ENCODE measurements at regions not wholly inside any gene's neighbourhood (a gene's known extent, or its start where the extent isn't known, plus 50 kb on each side); places are given as distances from the start of the nearest gene placed in this dataset.

GRCh38 chr7:153472516-153472915 is 579.7 kb upstream of the DPP6 start:
- no peak for DNase-seq

DNA sequence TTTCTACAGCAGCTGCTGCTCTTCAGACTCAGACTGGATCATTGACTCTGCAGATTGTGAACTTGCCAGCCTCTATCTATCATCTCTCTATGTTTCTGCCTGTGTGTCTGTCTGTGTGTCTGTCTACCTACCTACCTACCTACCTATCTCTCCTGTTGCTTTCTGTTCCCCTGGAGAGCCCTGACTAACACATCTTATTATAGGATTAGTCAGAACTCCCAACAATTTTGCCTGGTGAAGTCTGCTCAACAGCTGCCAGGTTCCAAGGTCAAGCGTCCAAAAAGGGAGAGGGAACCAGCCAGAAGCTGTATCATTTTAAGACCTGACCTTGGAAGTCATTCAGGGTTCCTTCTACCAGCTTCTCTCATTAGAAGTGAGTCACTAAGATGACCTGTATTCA is 579.0 kb upstream of the DPP6 start:
- no peak for DNase-seq

- DNase-seq: no peak
Measured at GRCh38 chr7:153475239-153475638, 577.0 kb upstream of the DPP6 start.

DNA sequence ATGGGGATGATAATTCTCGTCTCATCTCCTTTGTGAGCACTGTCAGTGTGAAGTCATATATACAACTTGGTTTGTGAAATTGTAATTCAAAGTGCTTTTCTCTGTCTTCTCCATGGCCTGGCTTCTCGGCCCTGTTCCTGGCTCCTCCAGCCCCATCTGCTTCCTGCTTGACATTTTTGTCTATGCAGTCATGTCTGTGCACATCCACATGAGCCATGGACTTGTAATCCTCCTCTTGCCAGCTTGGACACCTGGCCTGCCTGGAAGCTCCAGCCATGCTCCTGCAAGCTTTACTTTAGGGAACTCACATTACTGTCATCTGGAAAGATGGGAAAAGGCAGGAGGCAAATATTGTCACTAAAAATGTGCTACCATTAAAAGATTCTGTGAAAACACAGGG is 576.0 kb upstream of the DPP6 start:
- no peak for DNase-seq

DNA sequence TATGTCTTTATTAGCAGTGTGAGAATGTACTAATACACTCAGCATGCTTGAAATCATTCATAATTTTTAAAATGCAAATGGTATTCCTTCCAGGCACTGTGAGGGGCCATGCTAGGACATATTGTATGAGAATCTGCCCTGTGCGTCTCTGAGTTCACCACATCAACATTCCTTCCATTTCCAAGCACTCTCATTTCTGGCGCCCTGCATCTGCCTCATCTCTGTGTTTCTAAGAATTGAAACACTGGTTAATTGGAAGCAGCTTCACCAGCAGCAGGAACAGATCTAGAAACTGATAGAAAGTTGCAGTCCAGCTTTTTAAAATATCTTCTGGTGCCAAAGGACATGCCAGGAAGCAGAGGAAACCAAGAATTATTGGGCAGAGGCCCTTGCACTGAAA is 555.9 kb upstream of the DPP6 start:
- DNase-seq: no peak

DNA sequence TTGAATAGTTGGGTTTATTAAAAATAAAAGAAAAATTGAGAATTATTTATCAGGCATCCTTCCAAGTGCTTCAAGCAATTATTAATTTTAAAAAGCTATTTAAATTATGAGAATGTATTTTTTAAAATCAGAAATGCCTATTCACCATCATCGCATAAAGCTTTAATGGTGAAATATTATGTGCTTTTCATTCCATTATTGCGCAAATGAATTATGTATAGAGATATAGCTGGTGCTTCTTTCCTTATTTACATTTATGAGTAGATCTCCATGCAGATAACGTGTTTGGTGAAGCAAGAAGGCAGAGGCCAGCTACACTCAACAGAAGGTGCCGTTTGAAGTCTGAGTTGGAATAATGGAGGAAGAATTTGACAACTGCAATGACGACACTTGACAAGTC is 549.1 kb upstream of the DPP6 start:
- no peak for DNase-seq

DNA sequence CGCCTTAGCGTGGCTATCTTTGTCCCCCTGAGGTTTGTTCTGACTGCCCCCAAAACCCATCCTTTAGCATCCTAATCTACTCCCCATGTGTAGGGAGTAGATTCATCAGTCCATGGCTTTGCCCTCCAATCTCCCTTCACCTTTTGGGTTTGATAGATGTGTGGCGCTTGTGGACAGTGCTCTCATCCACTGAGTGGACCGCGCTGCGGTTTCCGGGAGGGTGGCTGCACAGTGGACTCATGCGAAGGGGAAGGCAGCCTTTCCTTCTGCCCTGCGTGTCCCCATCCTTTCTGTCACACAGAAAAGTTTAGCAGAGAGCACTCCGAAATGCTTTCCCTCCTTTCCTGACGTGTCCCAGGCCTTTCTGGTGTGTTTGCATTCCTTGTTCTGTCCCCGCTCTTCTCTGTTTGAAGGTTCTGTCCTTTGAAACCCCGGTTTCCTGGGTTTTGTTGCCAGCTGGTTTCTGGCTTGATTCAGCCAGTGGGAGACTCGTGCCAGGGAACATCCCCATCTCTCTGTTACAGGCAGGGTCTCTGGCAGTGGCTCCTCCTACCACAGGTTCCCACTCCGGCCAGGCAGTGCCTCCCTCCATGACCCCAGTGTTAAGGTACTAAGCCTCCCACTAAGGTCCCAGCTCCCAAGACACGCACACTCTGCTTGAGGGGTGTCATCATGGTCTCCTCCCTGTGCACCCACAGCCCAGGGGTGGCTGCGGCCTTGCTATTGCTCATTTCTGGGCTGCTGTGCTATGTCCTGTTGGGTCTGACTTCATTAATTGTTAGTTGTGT is 547.7 kb upstream of the DPP6 start:
- DNase-seq: no peak

GRCh38 chr7:153507885-153508284 is 544.3 kb upstream of the DPP6 start:
- no peak for DNase-seq

DNA sequence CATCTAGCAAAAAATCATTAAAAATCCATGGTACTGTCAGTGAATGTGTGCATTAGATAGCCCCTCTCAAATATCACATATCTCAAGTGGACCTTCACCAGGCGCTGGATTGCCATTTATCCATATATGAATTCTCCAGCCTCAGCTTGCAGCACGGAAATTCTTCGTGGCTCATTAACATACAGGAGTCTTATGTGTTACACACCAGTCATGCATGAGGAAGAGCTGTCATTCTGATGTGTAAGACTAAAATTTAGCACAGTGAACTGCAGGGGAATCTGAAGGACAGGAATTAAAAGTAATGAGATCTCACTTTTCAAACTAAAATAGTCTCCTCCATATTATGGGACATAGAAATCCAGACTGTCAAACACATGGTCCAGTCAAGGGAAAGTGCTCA is 542.4 kb upstream of the DPP6 start:
- no peak for DNase-seq

DNA sequence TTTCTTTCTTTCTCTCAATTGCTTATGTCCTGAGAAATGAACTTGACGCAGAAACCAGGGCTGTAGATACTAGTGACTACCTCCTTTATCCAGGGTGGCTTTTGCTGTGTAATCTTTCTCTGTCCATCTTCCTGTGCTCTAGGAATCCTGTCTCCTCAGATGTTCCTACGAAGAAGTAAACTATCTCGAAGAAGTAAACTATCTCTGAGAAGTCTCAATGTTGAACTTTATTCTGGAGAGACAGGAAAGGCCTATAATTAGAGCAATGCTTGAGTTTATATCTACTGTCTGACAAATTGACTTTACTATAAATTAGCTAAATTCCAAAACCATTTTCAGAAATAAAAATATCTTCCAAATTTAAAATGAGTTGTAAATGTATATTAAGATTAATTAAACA is 541.5 kb upstream of the DPP6 start:
- DNase-seq: no peak

DNA sequence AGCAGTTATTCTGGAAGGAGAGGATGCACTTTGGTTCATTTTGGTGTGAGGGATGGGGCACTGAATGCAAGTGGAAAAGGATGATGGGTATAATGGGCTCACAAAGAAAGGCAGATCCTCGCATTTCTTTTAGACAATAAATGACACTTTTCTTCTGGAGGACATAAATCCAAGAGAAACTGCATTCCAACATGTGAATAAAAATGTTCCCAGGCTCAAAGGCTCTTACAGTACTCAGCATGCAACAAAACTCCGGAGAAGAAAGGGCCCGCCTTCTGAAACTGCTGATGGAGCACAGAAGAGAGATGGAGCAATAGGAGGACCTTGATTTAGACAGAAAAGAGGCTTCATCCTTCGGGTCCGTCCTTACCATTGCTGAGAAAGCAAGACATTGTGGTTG is 538.2 kb upstream of the DPP6 start:
- DNase-seq: no peak

DNA sequence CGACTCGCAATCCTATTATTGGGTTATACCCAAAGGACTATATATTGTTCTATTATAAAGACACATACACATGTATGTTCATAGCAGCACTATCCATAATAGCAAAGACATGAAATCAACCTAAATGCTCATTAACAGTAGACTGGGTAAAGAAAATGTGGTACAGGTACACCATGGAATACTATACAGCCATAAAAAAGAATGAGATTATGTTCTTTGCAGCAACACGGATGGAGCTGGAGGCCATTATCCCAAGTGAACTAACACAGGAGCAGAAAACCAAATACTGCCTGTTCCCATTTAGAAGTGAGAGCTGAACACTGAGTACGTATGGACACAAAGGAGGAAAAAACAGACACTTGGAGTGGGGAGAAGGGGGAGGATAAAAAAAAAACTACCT is 536.8 kb upstream of the DPP6 start:
- DNase-seq: no peak

DNA sequence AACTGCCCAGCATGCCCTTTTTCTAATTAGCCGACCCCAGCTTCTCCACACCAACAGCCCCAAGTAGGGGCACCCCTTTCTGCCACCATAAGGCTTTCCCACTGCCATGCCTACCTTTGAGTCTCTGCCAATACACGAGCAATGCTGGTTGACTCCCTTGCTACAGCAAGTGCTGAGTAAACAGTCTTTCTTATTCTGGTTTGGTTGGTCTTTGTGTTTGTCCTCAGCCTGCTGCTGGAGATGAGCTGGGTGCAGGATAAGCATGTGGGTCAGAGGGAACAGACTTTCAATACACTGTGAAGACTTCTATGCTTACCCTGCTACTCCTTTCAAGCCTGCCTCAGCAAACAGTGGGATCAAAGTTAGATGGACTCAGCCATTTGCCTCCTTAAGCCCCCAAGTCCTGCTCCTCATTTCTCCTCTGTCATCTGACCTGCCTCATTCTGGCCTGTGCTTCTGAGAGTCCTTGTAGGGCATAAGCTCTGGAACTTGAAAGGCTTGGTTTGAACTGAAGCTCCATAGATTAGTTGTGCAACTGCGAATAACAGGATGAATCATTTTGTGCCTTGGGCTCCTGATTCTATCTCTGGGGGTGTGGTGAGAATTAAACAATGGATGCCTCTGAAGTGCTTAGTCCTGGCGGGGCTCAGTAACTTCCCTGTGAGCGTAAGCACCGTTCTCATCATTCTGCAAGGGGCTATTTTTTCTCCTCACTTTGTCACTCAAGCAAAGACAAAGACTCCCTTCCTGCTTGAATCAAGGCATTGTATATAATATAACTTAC is 533.8 kb upstream of the DPP6 start:
- DNase-seq: no peak

- DNase-seq: no peak
Measured at GRCh38 chr7:153521370-153521769, 530.8 kb upstream of the DPP6 start.

GRCh38 chr7:153522261-153522660 is 529.9 kb upstream of the DPP6 start:
- DNase-seq: no peak

DNA sequence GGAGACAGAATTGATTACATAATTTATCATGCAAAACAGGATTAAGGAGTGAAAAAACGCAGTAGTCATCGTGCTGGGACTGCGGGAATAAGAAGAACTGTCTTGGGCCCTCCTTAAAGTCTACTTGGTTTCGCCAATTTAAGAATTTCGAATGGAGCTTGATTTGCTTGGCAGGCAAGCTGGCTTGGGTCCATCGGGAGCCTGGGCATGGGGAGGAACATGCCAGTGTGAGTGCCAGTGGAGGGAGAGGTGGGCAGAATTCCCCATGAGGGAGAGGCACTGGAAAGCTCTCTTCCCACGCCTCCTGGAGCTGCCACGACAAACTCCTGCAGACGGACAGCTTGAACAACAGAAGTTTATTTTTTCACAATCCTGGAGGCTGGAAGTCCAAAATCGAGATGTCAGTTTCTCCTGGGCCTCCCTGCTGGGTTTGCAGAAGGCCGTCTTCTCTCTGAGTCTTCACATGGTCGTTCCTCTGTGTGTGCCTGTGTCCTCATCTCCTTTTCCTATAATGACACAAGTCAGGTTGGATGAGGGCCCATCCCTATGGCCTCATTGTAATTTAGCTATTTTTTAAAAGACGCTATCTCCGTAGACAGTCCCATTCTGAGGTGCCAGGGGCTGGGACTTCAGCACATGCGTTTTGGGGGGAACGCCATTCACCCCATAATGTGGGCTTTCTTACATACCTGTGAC is 528.7 kb upstream of the DPP6 start:
- DNase-seq: no peak

DNA sequence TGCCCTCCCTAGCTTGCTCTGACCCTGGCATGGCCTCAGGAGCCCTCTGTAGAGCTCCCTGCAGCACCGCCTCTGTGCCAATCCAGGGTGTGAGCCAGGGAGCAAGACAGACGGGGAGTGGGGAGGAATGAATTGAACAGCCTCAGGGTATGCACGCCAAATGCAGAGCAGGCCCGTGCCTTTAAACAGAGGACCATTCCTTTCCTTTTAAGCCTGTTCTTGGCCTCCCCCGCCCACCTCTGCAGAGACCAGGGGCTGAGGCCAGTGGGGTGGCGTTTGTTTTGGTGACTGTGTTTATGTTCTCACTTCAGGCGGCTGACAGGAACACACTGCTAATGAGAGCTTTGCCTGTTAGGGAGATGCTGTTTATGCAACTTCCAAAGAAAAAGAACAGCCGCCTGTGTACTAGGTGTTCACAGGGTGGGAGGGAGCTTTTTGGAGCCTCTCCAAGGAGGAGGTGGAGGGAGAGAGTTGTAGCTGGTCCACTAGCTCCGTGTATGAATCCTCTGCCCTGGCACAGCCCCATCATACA is 528.1 kb upstream of the DPP6 start:
- no peak for DNase-seq

DNA sequence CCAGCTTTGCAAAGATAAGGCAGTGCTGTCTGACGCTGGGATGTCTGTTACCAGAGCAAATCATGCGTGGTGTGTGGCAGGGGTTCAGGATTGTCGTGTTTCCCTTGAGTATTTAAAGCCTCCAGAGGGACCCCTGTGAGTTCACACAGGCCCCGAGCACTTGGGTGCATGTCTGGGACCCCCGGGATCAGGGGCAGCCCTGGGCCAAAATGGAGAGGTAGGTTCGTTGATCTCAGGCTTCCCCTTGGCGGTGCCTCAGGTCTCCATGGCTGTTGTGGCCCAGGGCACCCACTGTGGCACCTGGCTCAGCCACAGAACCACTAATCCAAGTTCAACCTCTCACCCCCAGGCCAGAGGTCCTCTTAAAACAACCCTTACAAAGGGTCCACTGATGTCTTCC is 523.1 kb upstream of the DPP6 start:
- no peak for DNase-seq

DNA sequence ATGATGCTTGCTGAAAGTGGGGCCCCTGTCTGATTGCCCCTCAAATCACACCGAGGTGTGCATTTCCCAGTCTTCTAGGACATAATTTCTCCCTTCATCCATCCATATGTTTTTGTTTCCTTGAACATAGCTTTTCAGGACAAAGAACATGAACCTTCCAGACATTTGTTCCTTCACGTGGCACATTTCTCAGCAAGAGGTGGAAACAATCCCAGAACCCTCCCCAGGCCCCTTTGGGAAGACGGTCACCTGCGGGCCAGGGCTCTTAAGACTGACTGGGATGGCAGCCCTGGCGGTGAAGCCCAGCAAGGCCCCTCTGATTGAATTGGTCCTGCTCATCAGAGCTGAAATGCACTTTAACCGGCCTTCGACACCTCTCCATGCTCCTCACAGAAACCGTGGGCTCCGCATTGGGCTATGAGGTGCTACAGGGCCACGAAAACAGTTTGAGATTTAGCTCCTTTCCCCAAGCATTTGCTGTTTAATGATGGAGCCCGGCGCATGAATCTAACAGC is 522.5 kb upstream of the DPP6 start:
- DNase-seq: no peak

DNA sequence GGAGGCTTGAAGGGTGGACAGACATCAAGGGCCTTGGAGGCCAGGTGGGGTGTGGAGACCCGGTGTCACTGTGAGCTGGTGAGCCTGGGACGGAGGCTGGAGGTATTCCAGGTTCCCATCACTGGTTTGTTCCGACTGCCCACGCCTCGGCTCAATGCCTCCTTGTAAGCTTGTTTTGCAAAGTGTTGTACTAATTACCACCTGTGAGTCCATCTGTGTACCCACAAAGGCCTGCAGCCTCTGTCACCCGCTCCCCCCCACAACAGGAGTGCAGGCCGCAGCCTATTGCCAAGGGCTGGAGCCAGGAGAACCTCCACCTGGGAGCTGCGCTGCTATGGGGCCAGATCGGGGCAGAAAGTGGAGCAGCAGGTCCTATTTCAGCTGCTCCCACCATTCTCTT is 521.8 kb upstream of the DPP6 start:
- no peak for DNase-seq

- no peak for DNase-seq
Measured at GRCh38 chr7:153532326-153532725, 519.9 kb upstream of the DPP6 start.

DNA sequence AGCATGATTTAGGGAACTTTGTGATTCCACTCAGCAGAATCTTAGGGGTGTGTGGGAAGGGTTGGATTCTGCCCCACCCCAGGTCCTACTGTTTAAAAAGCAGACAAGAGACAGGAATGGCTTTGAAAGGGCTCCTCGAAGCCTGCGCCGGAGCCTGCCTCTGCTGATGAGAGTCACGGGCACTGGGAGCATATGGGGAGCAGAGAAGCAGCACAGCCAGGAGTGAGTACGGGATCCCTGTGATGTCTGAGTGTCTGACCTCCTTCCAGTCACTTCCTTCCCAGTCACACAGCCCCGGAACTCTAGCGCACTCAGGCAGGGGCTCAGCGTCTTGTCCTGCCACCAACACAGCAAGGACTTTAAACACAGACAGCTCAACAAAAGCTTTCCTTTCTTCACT is 514.9 kb upstream of the DPP6 start:
- DNase-seq: no peak

GRCh38 chr7:153541903-153542302 is 510.3 kb upstream of the DPP6 start:
- DNase-seq: no peak

GRCh38 chr7:153543232-153543631 is 509.0 kb upstream of the DPP6 start:
- DNase-seq: no peak

All from NCI-H82 (cell line).